ENCODE measurements at regions not wholly inside any gene's neighbourhood (a gene's known extent, or its start where the extent isn't known, plus 50 kb on each side); places are given as distances from the start of the nearest gene placed in this dataset.
A peak's percentile ranks its signal among the peaks of the same experiment; 100 is the strongest.

- H3K36me3 Mint-ChIP-seq, result no peaks in the 10 kb centered on the region
- H3K4me3 Mint-ChIP-seq, result no peak overlapping the region
- H3K9me3 Mint-ChIP-seq, result peaks cover 5% of the 10 kb centered on the region
- no peak overlapping the region for H3K27ac Mint-ChIP-seq
- H3K27me3 Mint-ChIP-seq, result peaks cover 30 to 40% of the 10 kb centered on the region in 2 donors
- ATAC-seq (no peak), DNase-seq (ENCODE audit: low spot score) (no peak)
- no peaks in the 10 kb centered on the region for H3K4me1 Mint-ChIP-seq (ENCODE audit: low read depth in 2 of 2)
Measured at GRCh38 chr1:38352869-38353268, 306.3 kb upstream of the POU3F1 start.

GRCh38 chr1:38347446-38348175, 301.0 kb upstream of the POU3F1 start:
- Mint-ChIP-seq H3K27me3 (peaks cover 33 to 53% of the 10 kb centered on the region in 2 donors), H3K9me3 (peaks cover 5% of the 10 kb centered on the region), H3K27ac (no peak overlapping the region), H3K36me3 (no peaks in the 10 kb centered on the region), H3K4me3 (no peak overlapping the region), H3K4me1 (ENCODE audit: low read depth in 2 of 2) (no peaks in the 10 kb centered on the region)
- DNase-seq (ENCODE audit: low spot score) (no peak), ATAC-seq (no peak)

GRCh38 chr1:38344716-38345115, 298.1 kb upstream of the POU3F1 start:
- Mint-ChIP-seq H3K4me3 (no peak overlapping the region), H3K9me3 (peaks cover 5% of the 10 kb centered on the region), H3K27ac (no peak overlapping the region), H3K27me3 (peaks cover 44 to 63% of the 10 kb centered on the region in 2 donors), H3K36me3 (no peaks in the 10 kb centered on the region), H3K4me1 (ENCODE audit: low read depth in 2 of 2) (no peaks in the 10 kb centered on the region)
- no peak for DNase-seq (ENCODE audit: low spot score)
- peak in 1 of 2 donors; percentile 56 for ATAC-seq

- Mint-ChIP-seq H3K27ac (no peak overlapping the region), H3K4me3 (no peak overlapping the region), H3K4me1 (ENCODE audit: low read depth in 2 of 2) (no peaks in the 10 kb centered on the region), H3K9me3 (no peaks in the 10 kb centered on the region), H3K36me3 (no peaks in the 10 kb centered on the region), H3K27me3 (peaks cover 44 to 61% of the 10 kb centered on the region in 2 donors)
- DNase-seq (ENCODE audit: low spot score) (no peak), ATAC-seq (no peak)
Measured at GRCh38 chr1:38341694-38342093, 295.1 kb upstream of the POU3F1 start.

- no peaks in the 10 kb centered on the region for H3K36me3 Mint-ChIP-seq
- peaks cover 38 to 54% of the 10 kb centered on the region in 2 donors for H3K27me3 Mint-ChIP-seq
- DNase-seq (ENCODE audit: low spot score), result no peak
- H3K4me3 Mint-ChIP-seq, result no peak overlapping the region
- ATAC-seq, result no peak
- H3K27ac Mint-ChIP-seq, result no peak overlapping the region
- no peaks in the 10 kb centered on the region for H3K9me3 Mint-ChIP-seq
- H3K4me1 Mint-ChIP-seq (ENCODE audit: low read depth in 2 of 2), result no peaks in the 10 kb centered on the region
Measured at GRCh38 chr1:38340409-38340808, 293.8 kb upstream of the POU3F1 start.

- Mint-ChIP-seq H3K4me1 (ENCODE audit: low read depth in 2 of 2) (peaks cover 5 to 8% of the 10 kb centered on the region in 2 donors), H3K27me3 (peaks cover 44 to 62% of the 10 kb centered on the region in 2 donors), H3K36me3 (no peaks in the 10 kb centered on the region), H3K9me3 (no peaks in the 10 kb centered on the region), H3K27ac (no peak overlapping the region), H3K4me3 (no peak overlapping the region)
- ATAC-seq, result no peak
- no peak for DNase-seq (ENCODE audit: low spot score)
Measured at GRCh38 chr1:38337711-38338110, 291.1 kb upstream of the POU3F1 start.

- Mint-ChIP-seq H3K27me3 (peaks cover 40 to 58% of the 10 kb centered on the region in 2 donors), H3K4me1 (ENCODE audit: low read depth in 2 of 2) (peaks cover 5 to 8% of the 10 kb centered on the region in 2 donors), H3K9me3 (no peaks in the 10 kb centered on the region), H3K4me3 (no peak overlapping the region), H3K27ac (no peak overlapping the region), H3K36me3 (no peaks in the 10 kb centered on the region)
- DNase-seq (ENCODE audit: low spot score), result no peak
- no peak for ATAC-seq
Measured at GRCh38 chr1:38336961-38337360, 290.4 kb upstream of the POU3F1 start.

GRCh38 chr1:38336301-38336923, 289.8 kb upstream of the POU3F1 start:
- H3K9me3 Mint-ChIP-seq, result no peaks in the 10 kb centered on the region
- H3K36me3 Mint-ChIP-seq, result no peaks in the 10 kb centered on the region
- H3K27me3 Mint-ChIP-seq, result peaks cover 38 to 54% of the 10 kb centered on the region in 2 donors
- no peak for ATAC-seq
- peaks cover 5 to 8% of the 10 kb centered on the region in 2 donors for H3K4me1 Mint-ChIP-seq (ENCODE audit: low read depth in 2 of 2)
- no peak overlapping the region for H3K27ac Mint-ChIP-seq
- no peak for DNase-seq (ENCODE audit: low spot score)
- H3K4me3 Mint-ChIP-seq, result no peak overlapping the region

GRCh38 chr1:38334930-38335592, 288.5 kb upstream of the POU3F1 start:
- Mint-ChIP-seq H3K4me3 (no peak overlapping the region), H3K27ac (no peak overlapping the region), H3K9me3 (no peaks in the 10 kb centered on the region), H3K27me3 (peaks cover 27 to 40% of the 10 kb centered on the region in 2 donors), H3K4me1 (ENCODE audit: low read depth in 2 of 2) (peaks cover 5 to 8% of the 10 kb centered on the region in 2 donors), H3K36me3 (no peaks in the 10 kb centered on the region)
- peak in 1 of 2 donors; percentile 37 for ATAC-seq
- DNase-seq (ENCODE audit: low spot score), result no peak

- H3K36me3 Mint-ChIP-seq, result no peaks in the 10 kb centered on the region
Measured at GRCh38 chr1:38332649-38333310, 286.2 kb upstream of the POU3F1 start.

GRCh38 chr1:38331496-38332210, 285.1 kb upstream of the POU3F1 start:
- Mint-ChIP-seq H3K4me1 (ENCODE audit: low read depth in 2 of 2) (peaks cover 5 to 8% of the 10 kb centered on the region in 2 donors), H3K27ac (no peak overlapping the region), H3K4me3 (no peak overlapping the region), H3K27me3 (peaks cover 15 to 22% of the 10 kb centered on the region in 2 donors), H3K36me3 (no peaks in the 10 kb centered on the region), H3K9me3 (no peaks in the 10 kb centered on the region)
- DNase-seq (ENCODE audit: low spot score) (no peak), ATAC-seq (no peak)

More at GRCh38 chr1:38332649-38333310, 286.2 kb upstream of the POU3F1 start:
- no peak overlapping the region for H3K27ac Mint-ChIP-seq
- DNase-seq (ENCODE audit: low spot score) (no peak), ATAC-seq (no peak)
- peaks cover 5 to 8% of the 10 kb centered on the region in 2 donors for H3K4me1 Mint-ChIP-seq (ENCODE audit: low read depth in 2 of 2)
- H3K4me3 Mint-ChIP-seq, result no peak overlapping the region
- no peaks in the 10 kb centered on the region for H3K9me3 Mint-ChIP-seq
- peaks cover 15 to 17% of the 10 kb centered on the region in 2 donors for H3K27me3 Mint-ChIP-seq

GRCh38 chr1:38330799-38331198, 284.2 kb upstream of the POU3F1 start:
- Mint-ChIP-seq H3K27me3 (peaks cover 15 to 28% of the 10 kb centered on the region in 2 donors), H3K36me3 (no peaks in the 10 kb centered on the region), H3K27ac (no peak overlapping the region), H3K9me3 (no peaks in the 10 kb centered on the region), H3K4me1 (ENCODE audit: low read depth in 2 of 2) (peaks cover 5 to 8% of the 10 kb centered on the region in 2 donors), H3K4me3 (no peak overlapping the region)
- DNase-seq (ENCODE audit: low spot score) (no peak), ATAC-seq (no peak)

- Mint-ChIP-seq H3K4me1 (ENCODE audit: low read depth in 2 of 2) (peaks cover under 1% of the 10 kb centered on the region in 2 donors), H3K9me3 (no peaks in the 10 kb centered on the region), H3K27me3 (peaks cover 13 to 24% of the 10 kb centered on the region in 2 donors), H3K36me3 (no peaks in the 10 kb centered on the region), H3K27ac (no peak overlapping the region), H3K4me3 (no peak overlapping the region)
- ATAC-seq (no peak), DNase-seq (ENCODE audit: low spot score) (no peak)
Measured at GRCh38 chr1:38329644-38330043, 283.1 kb upstream of the POU3F1 start.
